HFFc6 (cell line): ENCODE measurements at regions not wholly inside any gene's neighbourhood (a gene's known extent, or its start where the extent isn't known, plus 50 kb on each side); places are given as distances from the start of the nearest gene placed in this dataset.

Experiments used
- DNase-seq: peaks from one replicate; pipeline ENCODE4 v3.0.0-alpha.2; 2018
- H3K27ac Mint-ChIP-seq: 2 replicates; pipeline ENCODE4 v1.8.0; 2020; ENCODE audit warnings: mild to moderate bottlenecking, mixed read lengths
- H3K27me3 Mint-ChIP-seq: 2 replicates; pipeline ENCODE4 v1.8.0; 2021; ENCODE audit warnings: mild to moderate bottlenecking, moderate library complexity, mixed read lengths; ENCODE audit not compliant: insufficient read depth
- H3K36me3 Mint-ChIP-seq: 2 replicates; pipeline ENCODE4 v1.8.0; 2021; ENCODE audit warnings: low read depth, mixed read lengths
- H3K4me1 Mint-ChIP-seq: 2 replicates; pipeline ENCODE4 v1.8.0; 2020; ENCODE audit warnings: low read depth, mixed read lengths
- H3K4me3 Mint-ChIP-seq: 2 replicates; pipeline ENCODE4 v1.8.0; 2020; ENCODE audit warnings: mild to moderate bottlenecking, moderate library complexity, mixed read lengths
- H3K9me3 Mint-ChIP-seq: 2 replicates; pipeline ENCODE4 v1.8.0; 2020; ENCODE audit warnings: mild to moderate bottlenecking, mixed read lengths
- TF ChIP-seq, protein P1 (sequence below): fragments of 200-600 bp; sonication (generic); IDR thresholded peaks from 2 replicates; pipeline ENCODE4 v1.5.0; 2021; ENCODE audit warnings: antibody characterized with exemption, mild to moderate bottlenecking

DNA sequence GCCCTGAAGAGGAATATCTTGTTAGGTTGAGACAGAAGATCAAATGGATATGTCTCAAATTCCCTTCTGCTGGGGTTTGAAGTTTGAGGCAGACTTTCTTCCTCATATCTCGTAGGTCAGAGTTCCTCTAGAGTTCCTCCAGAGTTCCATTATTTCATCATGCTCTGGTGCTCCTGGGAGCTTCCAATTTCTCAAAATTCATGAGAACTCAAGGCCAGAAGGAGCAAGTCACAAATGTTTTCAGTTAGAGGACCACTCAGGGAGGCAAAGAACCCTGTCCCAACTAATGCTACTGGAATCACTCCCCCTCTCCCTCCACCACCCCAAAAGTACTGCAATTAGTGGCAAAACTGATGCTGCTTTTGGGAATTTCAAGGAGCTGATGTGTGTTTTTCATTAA, 115.7 kb upstream of the RBMS1 start:
- no peak for DNase-seq
- Mint-ChIP-seq H3K27ac (no peak overlapping the region), H3K9me3 (no peaks in the 10 kb centered on the region), H3K27me3 (no peaks in the 10 kb centered on the region), H3K36me3 (no peaks in the 10 kb centered on the region; the same call in 1 of the 2 replicates), H3K4me1 (peaks cover 52% of the 10 kb centered on the region), H3K4me3 (no peak overlapping the region)
- TF ChIP-seq, protein P1, sequence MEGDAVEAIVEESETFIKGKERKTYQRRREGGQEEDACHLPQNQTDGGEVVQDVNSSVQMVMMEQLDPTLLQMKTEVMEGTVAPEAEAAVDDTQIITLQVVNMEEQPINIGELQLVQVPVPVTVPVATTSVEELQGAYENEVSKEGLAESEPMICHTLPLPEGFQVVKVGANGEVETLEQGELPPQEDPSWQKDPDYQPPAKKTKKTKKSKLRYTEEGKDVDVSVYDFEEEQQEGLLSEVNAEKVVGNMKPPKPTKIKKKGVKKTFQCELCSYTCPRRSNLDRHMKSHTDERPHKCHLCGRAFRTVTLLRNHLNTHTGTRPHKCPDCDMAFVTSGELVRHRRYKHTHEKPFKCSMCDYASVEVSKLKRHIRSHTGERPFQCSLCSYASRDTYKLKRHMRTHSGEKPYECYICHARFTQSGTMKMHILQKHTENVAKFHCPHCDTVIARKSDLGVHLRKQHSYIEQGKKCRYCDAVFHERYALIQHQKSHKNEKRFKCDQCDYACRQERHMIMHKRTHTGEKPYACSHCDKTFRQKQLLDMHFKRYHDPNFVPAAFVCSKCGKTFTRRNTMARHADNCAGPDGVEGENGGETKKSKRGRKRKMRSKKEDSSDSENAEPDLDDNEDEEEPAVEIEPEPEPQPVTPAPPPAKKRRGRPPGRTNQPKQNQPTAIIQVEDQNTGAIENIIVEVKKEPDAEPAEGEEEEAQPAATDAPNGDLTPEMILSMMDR: no peak

GRCh38 chr2:160610041-160610440, 116.4 kb upstream of the RBMS1 start:
- no peak overlapping the region for H3K27ac Mint-ChIP-seq
- no peak overlapping the region for H3K4me3 Mint-ChIP-seq
- no peaks in the 10 kb centered on the region for H3K9me3 Mint-ChIP-seq
- H3K4me1 Mint-ChIP-seq: peaks cover 59% of the 10 kb centered on the region
- peaks cover 3% of the 10 kb centered on the region; the same call in 1 of the 2 replicates for H3K36me3 Mint-ChIP-seq
- no peaks in the 10 kb centered on the region for H3K27me3 Mint-ChIP-seq
- TF ChIP-seq, protein P1: no peak
- no peak for DNase-seq

GRCh38 chr2:160612266-160612856, 118.8 kb upstream of the RBMS1 start:
- TF ChIP-seq, protein P1: no peak
- DNase-seq: no peak
- no peak overlapping the region for H3K4me3 Mint-ChIP-seq
- no peaks in the 10 kb centered on the region for H3K27me3 Mint-ChIP-seq
- H3K9me3 Mint-ChIP-seq: peaks cover 4% of the 10 kb centered on the region
- H3K27ac Mint-ChIP-seq: no peak overlapping the region
- peaks cover 53% of the 10 kb centered on the region for H3K4me1 Mint-ChIP-seq
- H3K36me3 Mint-ChIP-seq: peaks cover 12% of the 10 kb centered on the region; the same call in 1 of the 2 replicates

- Mint-ChIP-seq H3K27me3 (no peaks in the 10 kb centered on the region), H3K9me3 (peaks cover 4% of the 10 kb centered on the region), H3K4me1 (peaks cover 53% of the 10 kb centered on the region), H3K36me3 (peaks cover 12% of the 10 kb centered on the region; the same call in 1 of the 2 replicates), H3K4me3 (peak overlapping the region; percentile 41), H3K27ac (peak overlapping the region; percentile 27)
- TF ChIP-seq, protein P1: no peak
- peak; percentile 73 for DNase-seq
Measured at GRCh38 chr2:160613466-160614153, 120.0 kb upstream of the RBMS1 start.

GRCh38 chr2:160614391-160614790, 120.8 kb upstream of the RBMS1 start:
- Mint-ChIP-seq H3K4me3 (no peak overlapping the region), H3K36me3 (peaks cover 12% of the 10 kb centered on the region; the same call in 1 of the 2 replicates), H3K9me3 (peaks cover 4% of the 10 kb centered on the region), H3K4me1 (peaks cover 53% of the 10 kb centered on the region), H3K27ac (peak overlapping the region; percentile 27), H3K27me3 (no peaks in the 10 kb centered on the region)
- TF ChIP-seq, protein P1: no peak
- no peak for DNase-seq
